ENCODE measurements at regions not wholly inside any gene's neighbourhood (a gene's known extent, or its start where the extent isn't known, plus 50 kb on each side); places are given as distances from the start of the nearest gene placed in this dataset.

GRCh38 chr13:85663856-85664255 lies 135.4 kb downstream of the SLITRK6 start:
- DNase-seq = no peak

GRCh38 chr13:85662186-85662585 lies 137.0 kb downstream of the SLITRK6 start:
- no peak for DNase-seq

DNA sequence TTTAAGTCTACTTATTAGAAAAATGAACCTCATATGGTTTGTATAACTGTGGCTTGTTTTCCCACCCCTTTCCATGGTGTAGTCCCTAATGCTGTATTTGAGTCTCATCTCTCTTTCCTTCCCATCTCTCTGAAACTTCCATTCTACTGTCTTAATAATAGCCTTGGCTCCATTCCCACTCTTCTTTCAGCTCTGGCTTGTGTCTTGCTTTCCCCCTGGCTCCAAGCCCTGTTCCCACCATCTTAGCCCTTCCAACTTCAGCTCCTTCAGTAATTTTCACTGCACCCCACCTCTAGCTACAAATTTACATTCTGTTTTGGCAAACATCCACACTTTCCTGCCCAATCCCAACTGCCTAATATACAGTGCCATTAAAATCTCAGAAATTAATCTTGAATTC lies 137.5 kb downstream of the SLITRK6 start:
- DNase-seq = no peak

DNA sequence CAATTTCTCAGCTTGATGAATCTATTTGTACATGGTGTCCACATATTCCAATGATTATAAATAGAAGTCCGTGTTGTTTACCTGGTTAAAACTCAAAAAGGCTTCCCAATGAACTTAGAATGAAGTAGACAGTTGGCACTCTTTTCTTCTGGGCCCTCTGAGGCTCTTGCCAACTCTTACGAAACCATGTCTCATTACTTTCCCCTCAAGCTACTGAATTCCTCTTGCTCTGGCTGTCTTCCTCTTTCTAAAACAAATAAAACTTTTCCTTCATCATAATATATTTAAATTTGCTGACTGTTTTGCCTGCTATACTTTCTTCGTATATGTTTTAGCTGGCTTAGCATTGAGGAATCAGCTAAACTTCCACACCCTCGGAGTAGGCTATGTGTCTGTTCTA lies 139.7 kb downstream of the SLITRK6 start:
- DNase-seq = no peak

DNA sequence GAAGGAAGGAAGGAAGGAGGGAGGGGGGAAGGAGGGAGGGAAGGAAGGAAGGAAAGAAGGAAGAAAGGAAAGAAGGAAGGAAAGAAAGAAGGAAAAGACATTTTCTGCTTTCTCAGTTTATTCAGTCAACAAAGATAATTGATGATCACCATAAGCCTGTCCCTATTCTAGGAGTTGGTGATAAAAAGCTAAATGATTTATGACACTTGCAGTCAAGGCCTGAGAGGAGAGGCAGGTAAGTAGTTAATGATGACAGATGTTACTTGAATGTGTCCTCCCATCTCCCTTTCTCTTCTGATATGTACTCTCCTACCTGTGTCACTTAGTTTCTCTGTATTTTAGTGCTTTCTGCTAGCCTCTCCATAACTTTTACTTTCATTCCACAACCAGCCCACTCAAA lies 141.3 kb downstream of the SLITRK6 start:
- no peak for DNase-seq

- no peak for DNase-seq
Observed at GRCh38 chr13:85655040-85655439, 144.2 kb downstream of the SLITRK6 start.

GRCh38 chr13:85654227-85654626 lies 145.0 kb downstream of the SLITRK6 start:
- DNase-seq = no peak

DNA sequence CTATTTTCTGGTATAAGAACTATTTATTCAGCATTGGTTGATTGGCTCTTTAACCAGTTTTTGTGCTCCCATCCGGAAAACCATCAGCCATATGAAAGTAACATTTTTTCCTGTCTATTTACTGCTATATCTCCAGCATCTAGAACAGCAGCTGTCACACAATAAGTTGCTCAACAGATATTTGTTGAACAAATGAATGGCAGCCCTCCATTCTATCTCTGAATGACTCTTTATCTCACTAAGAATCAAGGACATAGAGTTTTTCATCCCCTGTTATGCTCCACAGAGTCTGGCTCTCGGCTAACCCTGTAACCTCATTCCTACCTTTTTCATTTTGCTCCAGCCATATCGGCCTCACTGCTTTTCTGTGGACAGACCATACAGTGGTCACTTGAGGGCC lies 145.5 kb downstream of the SLITRK6 start:
- DNase-seq = no peak

- DNase-seq = no peak
Observed at GRCh38 chr13:85652491-85652890, 146.7 kb downstream of the SLITRK6 start.

DNA sequence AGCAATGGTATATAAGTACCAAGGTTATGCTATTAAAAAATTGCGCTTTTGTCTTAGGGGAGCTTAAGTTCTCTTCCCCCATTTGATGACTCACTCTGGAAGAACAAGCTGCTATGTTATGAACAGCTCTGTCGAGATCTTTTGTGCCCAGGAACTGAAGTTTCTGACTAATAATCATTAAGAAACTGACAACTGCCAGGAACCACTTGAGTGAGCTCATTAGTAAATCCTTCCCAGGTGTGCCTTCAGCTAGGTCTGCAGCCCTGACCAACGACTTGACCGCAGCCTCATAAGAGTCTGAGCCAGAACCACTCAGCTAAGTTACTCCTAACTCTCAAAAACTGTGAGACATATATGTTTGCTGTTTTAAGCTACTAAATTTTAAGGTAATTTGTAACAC lies 147.8 kb downstream of the SLITRK6 start:
- DNase-seq = no peak

DNA sequence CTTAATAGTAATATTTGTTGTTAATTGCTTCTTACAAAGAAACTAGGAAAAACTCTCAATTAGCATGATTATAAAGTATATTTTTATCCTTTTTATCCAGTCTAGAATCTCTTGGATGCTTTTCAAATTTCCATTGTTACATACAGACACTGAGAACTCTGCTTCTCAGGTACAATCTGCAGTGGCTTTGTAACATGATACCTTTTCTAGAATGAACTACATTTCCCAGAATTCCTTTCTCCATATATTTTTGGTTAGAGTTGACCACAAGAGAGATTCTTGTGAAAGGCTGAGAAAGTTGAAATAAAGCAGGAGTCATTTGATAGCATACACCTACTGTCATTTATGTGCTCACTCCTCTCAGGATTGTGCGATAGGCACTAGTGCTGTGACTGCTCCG lies 148.6 kb downstream of the SLITRK6 start:
- DNase-seq = no peak

DNA sequence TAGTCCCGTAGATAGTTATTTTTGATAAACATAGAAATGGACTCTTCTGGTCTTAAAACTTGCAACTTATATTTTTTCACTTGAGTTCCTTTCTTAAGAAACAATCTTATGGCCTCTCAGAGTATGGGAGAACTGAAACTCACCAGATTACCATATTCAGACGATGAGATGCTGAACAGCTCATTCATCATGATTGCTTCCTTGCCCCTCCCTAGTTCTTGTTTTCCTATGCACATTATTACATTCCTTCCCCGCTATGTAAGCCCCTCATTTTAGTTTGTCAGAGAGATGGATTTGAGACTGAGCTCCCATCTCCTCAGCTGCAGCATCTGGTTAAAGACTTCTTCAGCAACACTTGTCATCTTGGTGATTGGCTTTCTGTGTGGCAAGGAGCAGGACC lies 158.5 kb downstream of the SLITRK6 start:
- no peak for DNase-seq

DNA sequence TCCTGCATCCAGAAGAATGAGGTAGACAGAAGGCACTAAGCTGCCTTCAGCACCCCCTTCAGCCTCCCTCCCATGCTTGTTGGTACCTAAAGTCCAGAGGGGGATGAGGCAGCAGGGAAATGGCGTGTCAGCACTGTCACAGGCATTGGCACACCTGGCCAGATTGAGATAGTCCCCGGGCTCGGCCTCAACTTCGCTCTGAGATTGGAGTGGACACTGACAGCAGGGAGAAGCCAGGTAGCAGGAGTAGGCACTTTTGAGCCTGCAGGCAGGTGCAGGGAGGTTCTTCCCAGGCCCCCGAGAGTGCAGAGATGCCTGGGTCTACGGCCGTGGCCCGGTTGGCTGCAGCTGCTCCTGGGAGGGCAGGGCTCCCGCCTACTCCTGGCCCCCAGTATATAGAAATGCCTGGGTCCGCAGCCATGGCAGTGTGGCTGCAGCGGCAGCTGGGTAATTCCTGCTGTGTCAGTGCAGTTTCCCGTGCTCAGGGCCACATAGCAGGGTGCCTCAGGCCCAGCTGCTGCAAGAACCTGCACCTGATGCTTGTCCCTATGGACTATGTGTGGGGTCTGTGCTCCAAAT lies 160.3 kb downstream of the SLITRK6 start:
- no peak for DNase-seq

- DNase-seq = no peak
Observed at GRCh38 chr13:85638265-85638664, 161.0 kb downstream of the SLITRK6 start.

- no peak for DNase-seq
Observed at GRCh38 chr13:85632526-85633195, 166.6 kb downstream of the SLITRK6 start.

GRCh38 chr13:85631801-85632200 lies 167.4 kb downstream of the SLITRK6 start:
- DNase-seq = no peak

DNA sequence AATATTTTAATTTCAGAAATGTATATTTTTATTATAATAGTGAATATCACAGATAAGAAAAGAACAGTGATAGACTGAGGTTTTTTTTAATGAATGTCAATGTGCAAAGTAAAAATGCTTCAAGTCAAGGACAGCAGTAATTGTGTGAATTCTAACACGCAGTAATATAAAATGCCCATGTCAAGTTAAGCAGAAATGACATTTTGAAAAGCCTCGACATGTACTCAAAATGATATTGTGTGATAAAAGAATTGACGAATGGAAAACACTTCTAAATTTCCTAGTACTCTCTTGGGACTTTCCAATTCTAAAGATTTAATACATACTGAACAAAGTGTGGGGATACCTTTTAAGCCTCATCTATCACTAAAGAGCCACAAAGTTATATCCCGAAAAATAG lies 172.6 kb downstream of the SLITRK6 start:
- DNase-seq = no peak

GRCh38 chr13:85619321-85619720 lies 179.9 kb downstream of the SLITRK6 start:
- no peak for DNase-seq

GRCh38 chr13:85618521-85618920 lies 180.7 kb downstream of the SLITRK6 start:
- no peak for DNase-seq

DNA sequence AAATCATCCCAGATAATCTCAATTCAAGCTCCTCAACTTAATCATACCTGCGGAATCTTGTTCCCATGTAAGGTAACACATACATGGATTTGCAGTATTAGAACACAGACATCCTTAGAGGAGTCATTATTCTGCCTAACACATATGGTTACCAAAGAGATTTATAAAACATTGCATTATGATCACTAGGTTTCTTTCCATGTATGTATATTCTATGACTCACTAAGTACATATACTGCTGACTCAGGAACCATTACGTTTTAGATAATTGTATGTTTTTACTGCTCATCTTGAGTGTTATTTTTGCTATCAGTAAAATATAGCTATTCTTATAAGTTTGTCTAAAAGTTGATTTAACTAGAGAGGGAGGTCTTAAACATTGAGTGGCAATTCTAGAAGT lies 182.9 kb downstream of the SLITRK6 start:
- no peak for DNase-seq

GRCh38 chr13:85615031-85615430 lies 184.2 kb downstream of the SLITRK6 start:
- DNase-seq = no peak

DNA sequence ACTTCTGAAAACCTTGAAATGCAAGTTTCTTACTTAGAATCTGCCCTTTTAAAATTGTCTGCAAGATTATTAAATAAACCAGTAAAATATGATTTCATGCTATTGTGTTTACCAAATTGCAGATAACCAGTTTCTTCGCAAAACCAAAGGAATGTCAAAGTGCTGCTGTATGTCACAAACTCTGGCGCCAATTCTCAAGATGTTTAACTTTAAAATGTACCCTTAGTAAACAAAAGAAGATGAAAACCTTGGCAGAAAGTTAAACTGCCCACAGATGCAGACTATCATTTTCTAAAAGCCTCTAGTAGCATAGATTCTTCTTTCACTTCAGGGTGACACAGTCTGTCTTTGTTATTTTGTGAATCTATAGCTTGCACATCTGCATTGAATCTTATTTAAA lies 189.2 kb downstream of the SLITRK6 start:
- no peak for DNase-seq

- DNase-seq = no peak
Observed at GRCh38 chr13:85608255-85608829, 190.9 kb downstream of the SLITRK6 start.

DNA sequence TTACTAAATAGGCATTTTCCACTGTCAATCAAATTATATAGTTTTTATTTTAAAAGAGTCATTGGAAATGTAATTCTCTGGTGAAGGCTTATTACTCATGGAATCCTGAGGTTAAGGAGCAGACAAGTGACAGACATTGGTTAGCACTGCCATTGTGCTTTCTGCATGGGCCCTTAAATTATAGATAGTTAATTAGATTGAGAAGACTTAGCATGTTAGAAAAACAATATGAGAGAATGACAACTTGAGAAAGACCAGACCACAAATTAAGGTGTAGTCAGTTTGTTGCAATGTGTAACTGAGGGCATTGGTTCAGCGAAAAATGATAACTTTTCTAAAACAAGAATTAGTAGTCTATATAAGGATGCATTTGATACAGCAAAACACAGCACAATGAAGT lies 195.5 kb downstream of the SLITRK6 start:
- DNase-seq = no peak

DNA sequence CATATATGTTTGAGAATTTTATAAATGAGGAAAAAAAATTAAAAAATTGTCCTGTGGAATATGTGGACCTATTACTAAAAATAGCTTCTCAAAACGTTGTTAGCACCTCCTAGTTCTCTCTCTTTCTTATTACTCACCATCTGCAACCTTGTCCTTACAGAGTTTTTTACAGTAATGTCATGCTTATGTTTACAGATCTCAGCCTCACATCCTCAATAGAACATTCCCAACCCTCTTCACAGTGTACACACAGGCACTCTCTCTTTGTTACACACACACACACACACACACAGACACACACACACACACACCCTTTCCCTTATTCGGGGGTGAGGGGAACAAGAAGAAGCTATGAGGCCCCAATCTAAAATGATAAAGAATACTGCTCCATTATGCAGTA lies 197.7 kb downstream of the SLITRK6 start:
- DNase-seq = no peak
